ENCODE measurements at regions not wholly inside any gene's neighbourhood (a gene's known extent, or its start where the extent isn't known, plus 50 kb on each side); places are given as distances from the start of the nearest gene placed in this dataset.

GRCh38 chr10:28894146-28894545 lies 216.8 kb downstream of the BAMBI start:
- TF ChIP-seq EZH2 (IDR thresholded peaks at IDR 0.05; ENCODE audit: low read depth, unreplicated experiment) (no peak), REST (IDR thresholded peaks at IDR 0.05; ENCODE audit: unreplicated experiment) (no peak), CTCF (conservative IDR thresholded peaks at IDR 0.05; ENCODE audit: low read depth in 2 of 2) (no peak), POLR2AphosphoS5 (IDR thresholded peaks at IDR 0.05; ENCODE audit: low read depth) (no peak), NANOG (IDR thresholded peaks at IDR 0.05; ENCODE audit: borderline replicate concordance) (no peak)

Data from GM23338 (cell line).